DMS79 treated with DMSO at 0.1 percent for 48 hours (cell line): ENCODE measurements at regions not wholly inside any gene's neighbourhood (a gene's known extent, or its start where the extent isn't known, plus 50 kb on each side); places are given as distances from the start of the nearest gene placed in this dataset.
A peak's percentile ranks its signal among the peaks of the same experiment; 100 is the strongest.
"Not testable (repeated sequence)": the region's sequence is repeated elsewhere in the genome, so short reads cannot be mapped to it uniquely, and the experiment has no call there.

ENCODE experiments used
- DNase-seq: peaks from one replicate; lab custom pipeline; 2025; lab: John Stamatoyannopoulos, UW

DNA sequence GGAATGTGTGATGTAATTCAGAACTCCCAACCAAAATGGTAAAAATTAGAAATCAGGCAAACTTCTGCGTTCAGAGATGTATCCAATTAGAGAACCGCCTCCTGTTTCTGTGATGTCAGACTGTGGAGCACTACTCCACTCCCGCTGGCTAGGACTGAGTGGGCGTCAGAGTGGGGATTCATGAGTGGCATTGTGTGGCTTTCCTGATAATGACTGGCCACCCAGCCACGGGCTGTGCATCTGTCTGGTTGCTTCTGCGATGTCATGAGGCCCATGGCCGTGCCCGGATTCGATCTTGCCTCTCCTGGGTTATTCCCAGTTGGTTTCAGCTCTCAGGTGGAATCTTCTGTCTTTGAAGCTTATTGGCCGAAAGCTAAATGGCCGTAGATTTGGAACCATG, 87.1 kb upstream of the KCNA1 start:
- no peak for DNase-seq

DNA sequence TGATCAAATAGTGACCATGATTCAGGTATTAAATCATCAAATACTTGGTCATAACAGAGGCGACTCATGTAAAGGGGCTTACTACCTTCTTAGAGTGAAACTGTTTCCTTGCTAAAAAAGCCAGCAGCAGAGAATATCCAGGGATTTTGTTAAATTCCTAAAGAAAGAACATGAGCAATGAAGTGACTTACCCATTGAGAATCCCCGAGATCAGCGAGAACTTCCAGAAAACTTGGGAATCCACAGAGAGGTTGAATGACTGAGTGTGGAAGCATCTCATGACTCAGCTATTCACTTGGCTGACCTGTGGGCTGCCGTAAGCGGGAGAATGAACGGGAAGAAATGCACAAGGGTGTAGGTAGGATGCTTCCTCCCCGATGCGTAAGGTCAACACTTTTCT, 85.3 kb upstream of the KCNA1 start:
- DNase-seq: no peak

DNA sequence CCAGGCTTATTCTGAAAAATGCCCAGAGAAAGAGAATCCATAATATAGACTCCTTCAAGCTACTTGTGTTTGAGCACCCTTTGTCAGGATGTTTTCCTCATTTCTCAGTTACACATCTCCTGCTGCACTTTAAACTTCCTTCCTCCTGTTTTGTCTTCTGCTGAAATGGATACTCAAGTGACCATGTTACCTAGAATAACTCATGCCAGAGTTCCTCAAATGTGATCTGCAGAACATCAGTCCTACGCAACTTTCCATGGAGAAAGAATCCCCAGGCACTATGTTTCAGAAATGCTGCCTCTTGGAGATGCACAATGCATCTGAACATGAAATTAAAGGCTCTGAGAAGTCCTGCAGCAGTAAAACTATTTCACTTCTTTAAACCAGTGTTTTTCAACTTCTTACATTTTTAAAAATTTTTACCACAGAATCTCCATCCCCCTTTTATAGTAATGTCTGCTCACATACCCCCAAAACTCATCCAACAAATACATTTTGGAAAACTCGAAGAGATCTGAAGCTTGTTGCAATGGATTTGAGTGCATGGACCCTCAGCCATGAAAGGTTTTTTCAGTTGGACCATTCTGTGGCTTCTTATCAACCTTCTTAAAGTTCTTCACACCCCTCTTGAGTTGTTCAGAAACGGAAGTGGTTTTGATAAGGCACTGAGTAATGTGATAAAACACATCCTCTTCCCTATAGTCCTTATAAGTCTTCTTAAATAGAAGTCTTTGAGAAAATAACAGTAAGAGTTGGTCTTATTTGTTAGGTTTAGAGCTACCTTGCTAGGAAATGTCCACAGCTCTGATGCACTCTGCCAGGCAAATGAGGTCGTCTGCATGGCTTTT, 84.5 kb upstream of the KCNA1 start:
- DNase-seq: no peak

DNA sequence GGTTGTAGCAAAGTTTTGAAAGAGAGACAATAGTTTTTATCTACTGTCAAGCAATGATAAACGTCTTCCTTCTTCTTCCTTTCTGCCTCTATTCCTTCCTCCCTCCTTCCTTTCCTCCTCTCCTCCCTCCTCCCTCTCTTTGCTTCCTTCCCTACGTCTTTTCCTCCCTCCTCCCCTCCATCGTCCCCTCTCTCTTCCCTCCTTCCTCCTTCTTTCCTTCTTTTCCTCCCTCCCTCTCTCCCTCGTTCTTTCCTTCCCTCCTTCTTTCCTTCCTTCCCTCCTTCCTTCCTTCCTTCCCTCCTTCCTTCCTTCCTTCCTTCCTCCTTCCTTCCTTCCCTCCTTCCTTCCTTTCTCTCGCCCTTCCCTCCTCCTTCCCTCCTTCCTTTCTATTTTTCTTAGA, 82.8 kb upstream of the KCNA1 start:
- no peak for DNase-seq

DNA sequence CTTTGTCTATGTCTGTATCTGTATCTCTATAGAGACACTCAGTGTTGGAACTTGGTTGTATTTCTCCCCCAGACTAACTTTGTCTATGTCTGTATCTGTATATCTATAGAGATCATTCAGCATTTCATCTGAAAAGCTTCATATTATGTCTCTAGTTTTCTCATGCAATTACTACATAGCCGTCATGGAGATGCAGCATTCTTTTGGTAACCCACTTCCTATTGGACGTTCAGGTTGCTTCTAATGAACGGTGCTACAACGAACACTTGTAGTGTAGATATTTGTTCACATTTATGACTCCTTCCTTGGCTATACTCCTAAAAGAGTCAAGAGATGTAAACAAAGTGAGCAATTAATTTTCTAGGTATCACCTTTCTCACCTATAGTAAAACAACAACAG, 81.5 kb upstream of the KCNA1 start:
- DNase-seq: no peak

DNA sequence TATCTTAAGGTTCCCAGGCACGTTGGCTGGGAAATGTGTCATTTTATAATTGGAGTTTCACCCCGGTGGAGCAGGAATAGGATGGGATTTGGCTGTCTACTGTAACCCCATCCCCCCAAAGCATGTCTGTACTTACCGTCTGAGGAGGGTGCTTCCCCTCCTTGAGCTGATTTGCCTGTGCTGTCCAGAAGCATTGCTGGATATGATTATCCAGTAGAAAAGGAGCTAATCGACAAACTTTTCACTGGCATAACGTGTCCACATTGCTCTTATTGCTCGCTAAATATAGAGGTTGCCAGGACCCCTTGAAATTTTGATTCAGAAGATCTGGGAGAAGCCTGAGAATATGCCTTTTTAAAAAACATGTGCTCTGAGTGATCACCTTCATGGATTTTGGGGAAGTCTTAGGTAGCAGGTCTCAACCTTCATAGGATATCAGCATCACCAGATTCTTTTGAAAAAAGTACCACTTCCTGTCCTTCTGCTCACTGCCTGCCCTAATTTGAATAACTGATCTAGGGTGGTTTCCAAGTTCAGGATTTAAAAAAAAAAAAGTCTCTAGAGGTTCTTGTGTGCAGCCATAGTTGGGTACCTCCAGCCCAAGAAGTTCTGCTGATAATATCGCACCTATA, 80.4 kb upstream of the KCNA1 start:
- no peak for DNase-seq

DNA sequence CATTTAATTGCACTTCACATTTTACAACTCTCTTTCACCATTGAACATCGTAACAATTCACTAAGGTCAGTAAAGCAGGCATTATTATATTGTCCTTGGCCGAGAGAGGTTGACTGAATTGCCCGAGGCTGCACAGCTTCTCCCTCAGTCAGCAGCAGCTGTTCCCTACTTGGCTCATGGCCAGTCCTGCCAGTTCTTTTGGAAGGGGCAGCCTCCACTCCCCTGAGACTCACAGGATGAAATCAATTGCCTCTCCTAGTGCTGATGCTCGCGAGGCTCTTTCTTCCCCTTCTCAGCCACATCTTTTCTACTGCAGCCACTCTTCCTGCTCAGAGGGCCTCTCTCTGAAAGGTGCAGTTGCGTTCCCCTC, 79.9 kb upstream of the KCNA1 start:
- peak; percentile 29 for DNase-seq

DNA sequence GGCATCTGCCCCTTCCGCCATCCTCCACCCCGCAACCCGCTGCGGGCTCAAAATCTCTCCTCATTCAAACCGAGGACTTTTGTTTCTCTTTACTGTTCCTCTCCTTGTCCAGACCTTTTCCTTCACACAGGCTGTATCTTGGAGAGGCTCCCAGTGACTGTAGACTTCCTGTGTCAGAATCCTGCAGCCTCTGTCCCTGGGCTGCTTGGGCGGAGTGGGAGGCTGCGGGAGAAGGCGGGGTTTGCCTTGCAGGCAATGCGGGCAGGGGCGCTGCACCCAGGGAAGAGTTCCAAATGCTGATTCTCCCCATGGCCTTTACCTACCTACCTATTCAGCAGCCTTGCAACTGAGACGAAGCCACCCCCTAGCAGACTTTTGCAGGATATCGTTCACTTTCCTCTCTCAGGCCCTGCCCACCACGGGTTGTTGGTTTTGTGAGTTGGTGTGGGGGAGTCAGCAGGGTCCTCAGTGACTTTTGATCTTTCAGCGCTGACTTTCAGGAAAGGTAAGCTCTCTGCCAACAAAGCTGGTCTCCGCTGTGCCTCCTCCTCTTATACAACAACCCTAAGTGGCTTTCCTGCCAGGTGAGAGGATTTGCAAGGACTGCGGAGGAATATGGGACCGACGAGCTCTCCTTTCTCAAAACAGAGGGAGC, 79.0 kb upstream of the KCNA1 start:
- peak; percentile 49 for DNase-seq

DNA sequence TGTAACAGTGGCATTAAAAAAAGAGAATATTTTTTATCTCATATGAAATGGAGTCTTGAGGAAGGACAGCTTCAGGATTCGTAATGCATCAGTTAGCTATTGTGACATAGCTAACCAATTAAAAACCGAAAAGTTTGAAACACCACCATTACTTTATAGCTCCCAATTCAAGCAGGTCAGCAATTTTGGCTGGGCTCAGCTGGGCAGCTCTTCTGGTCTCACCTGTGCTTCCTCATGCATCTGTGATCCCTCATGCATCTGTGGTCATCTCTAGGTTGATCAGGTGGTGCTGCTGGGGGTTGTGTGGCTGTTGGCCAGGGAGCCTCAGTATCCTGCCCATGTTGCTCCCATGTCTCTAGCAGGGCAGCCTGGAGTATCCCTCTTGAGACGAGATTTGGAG, 76.7 kb upstream of the KCNA1 start:
- no peak for DNase-seq

DNA sequence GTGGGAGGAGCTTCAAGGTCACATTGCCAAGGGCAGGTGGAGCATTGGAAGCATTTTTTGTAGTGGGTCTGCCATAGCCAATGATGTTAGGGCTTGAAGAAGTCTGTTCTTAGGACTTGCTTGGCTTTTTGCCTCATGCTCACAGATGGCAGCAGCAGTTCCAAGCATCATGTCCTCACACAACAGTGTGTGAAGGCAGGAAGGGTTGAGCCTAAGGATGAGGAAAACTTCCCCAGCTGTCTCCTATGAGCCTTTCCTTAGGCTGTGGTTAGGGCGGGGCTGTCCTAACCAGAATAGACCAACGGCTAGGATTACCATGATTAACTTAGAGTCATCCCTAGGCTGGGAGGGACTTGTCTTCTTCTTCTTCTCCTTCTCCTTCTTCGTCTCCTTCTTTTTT, 76.2 kb upstream of the KCNA1 start:
- DNase-seq: no peak

DNA sequence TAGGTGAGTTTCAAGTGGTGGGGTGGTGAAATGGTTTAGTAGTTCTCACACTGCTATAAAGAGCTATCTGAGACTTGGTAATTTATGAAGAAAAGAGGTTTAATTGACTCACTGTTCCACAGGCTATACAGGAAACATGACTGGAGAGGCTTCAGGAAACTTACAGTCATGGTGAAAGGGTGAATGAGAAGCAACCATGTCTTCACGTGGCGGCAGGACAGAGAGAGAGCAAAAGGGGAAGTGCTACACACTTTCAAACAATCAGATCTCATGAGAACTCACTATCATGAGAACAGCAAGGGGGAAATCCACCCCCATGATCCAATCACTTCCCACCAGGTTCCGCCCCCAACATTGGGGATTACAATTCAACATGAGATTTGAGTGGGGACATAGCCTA, 67.3 kb upstream of the KCNA1 start:
- DNase-seq: not testable (repeated sequence)

DNA sequence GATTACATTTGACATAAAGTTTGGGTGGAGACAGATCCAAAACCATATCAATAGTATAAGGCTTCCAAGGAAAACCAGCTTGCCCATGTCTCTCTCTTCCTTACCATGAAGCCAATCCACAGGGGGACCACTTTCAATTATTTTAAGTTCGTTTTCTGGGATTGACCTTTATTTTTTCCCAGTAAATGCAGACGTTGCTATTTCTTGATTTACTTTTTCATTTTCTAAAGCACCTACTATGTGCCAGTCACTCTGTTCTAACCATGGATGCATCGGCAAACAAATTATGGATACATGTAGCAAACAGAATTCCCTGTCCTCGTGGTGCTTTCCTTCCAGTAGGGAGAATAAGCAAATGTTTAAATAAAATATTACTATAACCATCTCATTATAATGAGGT, 65.8 kb upstream of the KCNA1 start:
- no peak for DNase-seq

DNA sequence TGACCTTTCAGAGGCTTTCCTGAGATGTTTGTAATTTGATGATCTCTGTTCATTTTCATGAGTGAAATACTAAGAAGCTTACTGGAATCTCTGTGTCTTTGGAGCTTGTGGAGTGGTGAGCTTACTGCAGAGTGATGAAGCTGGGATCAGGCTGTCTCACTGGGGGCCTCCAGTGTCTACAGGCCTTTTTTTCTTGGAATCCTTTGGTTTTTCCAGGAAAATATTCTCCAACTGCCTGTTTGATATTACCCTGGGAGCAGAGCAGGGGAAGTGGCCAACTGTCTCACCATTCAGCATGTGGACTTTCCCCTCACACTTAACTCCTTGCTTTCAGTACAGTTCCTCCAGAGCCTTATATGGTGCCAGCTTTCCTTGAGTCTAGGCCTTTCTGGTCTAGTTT, 62.0 kb upstream of the KCNA1 start:
- no peak for DNase-seq

DNA sequence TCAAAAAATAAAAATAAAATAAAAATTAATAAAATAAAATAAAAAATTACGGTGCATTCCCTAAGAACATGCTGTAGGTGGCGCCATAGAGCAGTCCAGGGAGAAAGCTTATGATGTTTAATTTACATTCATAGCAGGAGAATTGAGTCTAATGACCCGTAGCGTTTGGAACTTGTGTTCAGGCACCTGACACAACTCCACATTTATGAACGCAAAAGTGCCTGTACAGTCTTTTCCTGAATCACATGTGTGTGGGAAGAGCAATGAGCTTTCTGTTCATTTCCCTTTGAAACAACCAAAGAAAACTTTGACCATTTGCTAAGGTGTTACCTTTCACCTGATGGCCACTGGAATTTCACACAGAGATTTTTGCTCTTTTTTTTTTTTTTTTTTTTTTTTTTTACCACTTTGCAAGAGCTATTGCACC, 60.6 kb upstream of the KCNA1 start:
- DNase-seq: peak; percentile 49

DNA sequence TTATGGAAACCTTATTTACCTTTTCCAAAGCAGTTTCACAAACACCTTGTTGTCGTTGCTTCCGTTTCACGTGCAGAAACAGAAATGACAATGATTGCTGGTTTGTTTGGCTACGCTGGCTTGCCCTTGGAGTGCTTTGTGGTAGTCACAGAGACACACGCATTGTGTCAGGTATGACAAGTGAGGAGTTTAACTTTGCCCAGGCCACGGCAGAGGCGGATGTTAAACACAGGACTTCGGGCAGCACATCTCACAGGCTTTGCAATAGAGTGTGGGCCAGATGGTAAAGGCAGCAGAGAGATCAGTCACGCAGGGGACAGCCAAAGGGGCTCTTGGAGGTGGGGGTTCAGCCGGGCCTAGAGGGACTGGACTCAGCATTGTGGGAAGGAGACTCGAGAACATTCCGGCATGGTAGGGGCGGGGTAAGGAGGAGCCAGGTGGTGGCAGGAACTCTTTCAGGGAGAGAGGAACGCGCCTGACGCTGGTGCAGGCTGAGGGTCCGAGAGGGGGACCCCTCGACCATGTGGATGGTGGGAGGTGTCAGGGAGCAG, 59.8 kb upstream of the KCNA1 start:
- DNase-seq: no peak

DNA sequence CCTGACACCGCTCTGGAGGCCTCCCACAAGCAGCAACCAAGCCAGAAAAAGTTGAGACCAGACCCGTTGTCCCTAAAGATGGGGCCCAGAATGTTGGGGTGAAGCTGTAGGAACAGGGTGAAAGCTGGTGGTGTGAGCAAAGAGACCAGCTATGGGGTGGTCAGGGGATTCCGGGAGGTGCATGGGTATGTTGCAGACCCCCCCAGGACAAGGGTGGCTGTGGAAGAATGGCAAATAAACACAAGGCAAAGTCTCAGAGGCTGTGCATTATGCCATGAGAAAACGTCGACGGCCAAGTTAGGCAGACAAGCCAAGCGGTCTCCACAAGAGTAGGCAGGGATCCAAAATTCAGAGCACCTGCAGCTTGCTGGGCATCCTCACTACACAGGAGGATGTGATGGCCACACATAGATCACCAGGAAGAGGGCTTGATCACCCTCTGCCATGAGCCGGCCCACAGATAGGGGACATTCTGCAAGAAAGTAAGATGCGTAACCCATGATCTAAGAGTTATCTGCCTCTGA, 58.8 kb upstream of the KCNA1 start:
- no peak for DNase-seq

DNA sequence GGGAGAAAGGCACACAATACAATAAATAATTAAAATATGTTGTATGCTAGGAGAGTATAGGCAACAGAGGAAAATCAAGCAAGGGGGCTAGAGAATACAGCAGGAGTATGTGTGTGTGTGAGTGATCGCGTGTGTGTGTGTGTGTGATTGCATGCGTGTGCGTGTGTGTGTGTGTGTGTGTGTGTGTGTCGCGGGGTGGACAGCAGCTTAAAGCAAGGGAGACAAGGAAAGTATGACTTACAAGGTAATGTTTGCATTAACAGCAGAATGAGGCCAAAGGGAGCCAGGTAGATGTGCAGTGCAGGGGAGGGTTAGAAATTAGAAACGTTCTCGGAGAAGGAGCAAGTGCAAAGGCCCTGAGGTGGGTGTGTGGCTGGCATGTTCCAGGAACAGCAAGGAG, 57.4 kb upstream of the KCNA1 start:
- no peak for DNase-seq

DNA sequence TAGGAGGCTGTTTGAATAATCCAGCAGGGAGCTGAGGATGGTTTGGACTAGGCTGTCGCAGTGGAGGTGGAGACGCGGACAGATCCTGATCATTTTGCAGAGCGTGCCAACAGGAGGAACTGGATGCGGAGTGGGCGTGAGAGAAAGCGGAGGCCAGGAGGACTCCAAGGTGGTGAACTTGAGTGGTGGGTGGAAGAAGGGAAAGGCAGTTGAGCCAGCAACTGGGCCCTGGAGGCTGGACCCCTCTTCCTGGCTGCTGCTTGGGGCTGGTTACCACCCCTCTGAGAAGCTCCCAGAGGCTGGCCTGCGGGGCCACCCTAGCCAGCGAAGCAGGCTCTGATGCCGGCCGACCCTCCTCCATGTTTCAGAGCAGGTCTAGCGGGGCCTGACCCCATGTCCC, 56.8 kb upstream of the KCNA1 start:
- no peak for DNase-seq

DNA sequence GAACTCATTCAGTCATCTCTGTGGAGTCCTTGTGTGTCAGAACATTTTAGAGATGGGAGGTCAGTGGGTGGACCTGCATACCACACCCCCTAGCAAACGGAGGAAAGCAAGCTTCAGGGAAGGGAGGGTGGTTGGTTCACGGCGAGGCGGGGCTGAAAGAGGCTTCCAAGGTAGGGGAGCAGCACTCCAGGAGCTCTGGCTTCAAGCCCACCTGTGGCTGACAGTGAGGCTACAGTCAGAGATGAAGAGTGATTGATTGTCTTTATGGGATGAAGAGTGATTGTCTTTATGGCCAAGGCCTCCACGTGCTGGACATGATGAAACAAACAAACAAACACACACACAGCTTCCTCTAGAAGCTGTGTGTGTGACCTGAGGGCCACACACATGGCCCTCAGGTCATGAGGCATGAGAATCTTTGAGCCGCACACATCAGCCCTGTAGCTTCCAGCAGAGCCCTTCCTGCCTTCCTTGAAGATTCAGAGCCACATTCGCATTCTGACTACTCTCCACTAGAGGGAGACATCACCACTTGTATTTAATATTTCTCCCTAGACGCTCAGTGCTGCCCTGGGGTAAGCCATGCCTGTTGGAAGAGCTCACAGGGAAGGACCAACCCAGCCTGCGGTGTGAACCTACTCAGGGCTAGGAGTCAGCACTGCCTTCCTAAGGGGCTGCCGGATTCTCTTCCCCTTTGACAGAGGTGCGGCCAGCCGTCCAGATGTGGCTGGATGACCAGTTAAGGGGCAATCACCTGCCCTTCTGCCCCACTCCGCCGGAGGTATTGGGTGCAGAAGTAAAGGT, 54.4 kb upstream of the KCNA1 start:
- peak; percentile 77 for DNase-seq

DNA sequence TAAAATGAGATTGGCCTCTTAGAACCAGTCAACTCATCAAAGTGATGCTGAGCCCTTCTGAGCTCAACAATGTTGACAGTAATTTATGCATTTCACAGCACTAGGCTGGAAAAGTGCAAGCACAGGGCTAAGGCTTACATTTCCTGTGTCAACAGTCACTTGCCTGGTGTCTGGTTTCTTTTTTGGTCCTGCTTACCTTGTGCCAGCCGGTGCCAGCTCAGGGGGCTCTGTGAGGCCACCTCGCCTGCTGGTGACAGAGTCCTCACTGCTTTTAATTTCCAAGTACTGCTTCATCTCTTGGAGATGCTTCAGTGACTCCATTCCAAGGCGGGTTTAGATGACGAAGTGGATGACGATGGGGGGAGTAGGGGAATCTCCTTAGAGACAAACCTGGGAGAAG, 53.1 kb upstream of the KCNA1 start:
- DNase-seq: no peak

DNA sequence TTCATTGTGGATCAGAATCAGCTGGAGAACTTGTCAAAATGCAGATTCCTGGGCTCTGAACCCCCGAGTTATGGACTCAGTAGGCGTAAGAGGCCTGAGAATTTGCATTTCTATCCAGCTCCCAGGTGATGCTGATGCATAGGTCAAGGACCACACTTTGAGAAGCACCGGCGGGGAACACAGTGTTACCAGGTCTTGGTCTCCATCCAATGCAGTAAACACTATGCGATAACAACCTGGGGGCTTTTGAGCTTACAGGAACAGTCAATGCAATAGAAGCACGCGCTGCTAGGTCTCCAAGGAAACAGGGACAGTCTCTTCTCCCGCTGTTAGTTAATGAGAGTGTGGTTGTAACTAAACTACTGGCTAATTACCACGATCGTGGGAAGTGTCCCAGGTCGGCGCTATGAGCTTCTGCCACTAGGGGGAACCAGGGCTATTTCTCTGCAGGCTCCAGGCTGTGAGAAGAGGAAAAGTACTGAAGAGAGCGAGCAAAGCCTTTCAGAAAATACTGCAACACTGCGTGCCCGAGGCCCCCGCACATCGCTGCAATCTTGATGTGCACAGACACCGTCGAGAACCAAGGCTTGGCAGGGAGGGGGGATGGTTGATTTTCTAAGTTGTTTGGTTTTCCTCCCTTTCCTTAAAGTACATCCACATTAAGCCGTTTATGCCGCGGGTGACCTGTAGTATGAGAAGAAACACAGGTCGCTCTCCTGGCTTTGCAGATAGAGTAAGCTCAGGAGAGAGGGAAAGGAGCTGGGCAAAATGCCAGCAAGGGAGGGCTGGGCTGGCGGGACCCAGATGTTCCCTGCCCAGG, 52.0 kb upstream of the KCNA1 start:
- peak; percentile 65 for DNase-seq
